C4-2B (cell line): ENCODE measurements at regions not wholly inside any gene's neighbourhood (a gene's known extent, or its start where the extent isn't known, plus 50 kb on each side); places are given as distances from the start of the nearest gene placed in this dataset.

ENCODE experiments used
- H3K27ac ChIP-seq: fragments of 450-650 bp; 2 replicates; pipeline ENCODE4 v1.5.1; 2017
- ZFX ChIP-seq: fragments of 450-650 bp; IDR thresholded peaks from 2 replicates; pipeline ENCODE4 v1.6.1; 2017
- TF ChIP-seq, protein P1 (sequence below): fragments of 450-650 bp; conservative IDR thresholded peaks from 2 replicates; pipeline ENCODE4 v1.5.1; 2017; ENCODE audit warnings: mild to moderate bottlenecking

DNA sequence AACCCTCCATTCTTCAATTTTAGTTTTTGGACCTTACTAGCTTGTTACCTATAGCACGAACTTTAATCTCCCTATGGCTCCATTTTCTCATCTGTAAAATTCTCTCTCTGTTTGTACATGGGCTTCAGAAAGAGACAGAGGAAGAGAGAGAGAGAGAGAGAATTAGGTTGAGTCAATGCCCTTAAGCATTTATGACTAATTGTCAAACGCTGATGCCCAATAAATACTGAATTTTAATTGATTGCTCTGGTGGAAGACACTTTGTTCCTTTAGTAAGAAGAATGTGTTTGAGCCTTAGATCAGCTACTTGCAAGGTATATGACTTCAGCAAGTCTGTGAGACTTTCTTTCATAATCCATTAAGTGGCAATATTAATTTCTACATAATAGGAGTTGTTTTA, 743.1 kb upstream of the ADGRL4 start:
- no peak overlapping the region for H3K27ac ChIP-seq
- TF ChIP-seq, protein P1, sequence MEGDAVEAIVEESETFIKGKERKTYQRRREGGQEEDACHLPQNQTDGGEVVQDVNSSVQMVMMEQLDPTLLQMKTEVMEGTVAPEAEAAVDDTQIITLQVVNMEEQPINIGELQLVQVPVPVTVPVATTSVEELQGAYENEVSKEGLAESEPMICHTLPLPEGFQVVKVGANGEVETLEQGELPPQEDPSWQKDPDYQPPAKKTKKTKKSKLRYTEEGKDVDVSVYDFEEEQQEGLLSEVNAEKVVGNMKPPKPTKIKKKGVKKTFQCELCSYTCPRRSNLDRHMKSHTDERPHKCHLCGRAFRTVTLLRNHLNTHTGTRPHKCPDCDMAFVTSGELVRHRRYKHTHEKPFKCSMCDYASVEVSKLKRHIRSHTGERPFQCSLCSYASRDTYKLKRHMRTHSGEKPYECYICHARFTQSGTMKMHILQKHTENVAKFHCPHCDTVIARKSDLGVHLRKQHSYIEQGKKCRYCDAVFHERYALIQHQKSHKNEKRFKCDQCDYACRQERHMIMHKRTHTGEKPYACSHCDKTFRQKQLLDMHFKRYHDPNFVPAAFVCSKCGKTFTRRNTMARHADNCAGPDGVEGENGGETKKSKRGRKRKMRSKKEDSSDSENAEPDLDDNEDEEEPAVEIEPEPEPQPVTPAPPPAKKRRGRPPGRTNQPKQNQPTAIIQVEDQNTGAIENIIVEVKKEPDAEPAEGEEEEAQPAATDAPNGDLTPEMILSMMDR = no peak
- no peak for TF ChIP-seq ZFX

DNA sequence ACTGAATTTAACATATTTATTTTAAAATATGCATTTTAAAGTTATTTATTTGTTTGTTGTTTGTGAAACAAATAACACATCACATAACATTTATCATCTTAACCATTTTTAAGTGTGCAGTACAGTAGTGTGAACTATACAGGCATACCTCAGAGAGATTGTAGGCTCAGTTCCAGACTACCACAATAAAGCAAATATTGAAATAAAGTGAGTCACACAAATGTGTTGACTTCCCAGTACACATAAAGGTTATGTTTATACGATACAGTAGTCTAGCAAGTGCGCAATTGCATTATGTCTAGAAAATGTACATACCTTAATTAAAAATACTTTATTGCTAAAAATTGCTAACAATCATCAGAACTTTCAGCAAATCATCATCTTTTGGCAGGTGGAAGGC, 739.4 kb upstream of the ADGRL4 start:
- TF ChIP-seq ZFX = no peak
- TF ChIP-seq, protein P1 = no peak
- no peak overlapping the region for H3K27ac ChIP-seq

DNA sequence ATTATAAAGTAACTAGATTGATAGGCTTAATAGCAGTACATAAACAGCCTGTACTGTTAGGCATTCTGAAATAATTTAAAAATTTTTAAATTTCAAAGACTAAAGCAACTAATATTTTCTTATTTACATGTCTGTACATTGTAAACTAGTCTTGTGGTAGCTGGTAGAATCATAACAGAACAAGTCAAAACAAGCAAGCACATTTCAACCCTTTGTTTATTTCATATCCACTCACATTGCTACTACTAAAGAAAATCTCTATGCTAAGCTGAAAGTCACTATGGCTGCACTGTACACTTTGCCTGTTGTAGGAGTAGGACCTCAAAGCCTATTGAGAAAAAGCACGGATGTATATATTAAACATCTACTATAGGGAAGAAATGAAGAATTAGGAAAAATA, 738.2 kb upstream of the ADGRL4 start:
- no peak overlapping the region for H3K27ac ChIP-seq
- TF ChIP-seq, protein P1 = no peak
- no peak for TF ChIP-seq ZFX

DNA sequence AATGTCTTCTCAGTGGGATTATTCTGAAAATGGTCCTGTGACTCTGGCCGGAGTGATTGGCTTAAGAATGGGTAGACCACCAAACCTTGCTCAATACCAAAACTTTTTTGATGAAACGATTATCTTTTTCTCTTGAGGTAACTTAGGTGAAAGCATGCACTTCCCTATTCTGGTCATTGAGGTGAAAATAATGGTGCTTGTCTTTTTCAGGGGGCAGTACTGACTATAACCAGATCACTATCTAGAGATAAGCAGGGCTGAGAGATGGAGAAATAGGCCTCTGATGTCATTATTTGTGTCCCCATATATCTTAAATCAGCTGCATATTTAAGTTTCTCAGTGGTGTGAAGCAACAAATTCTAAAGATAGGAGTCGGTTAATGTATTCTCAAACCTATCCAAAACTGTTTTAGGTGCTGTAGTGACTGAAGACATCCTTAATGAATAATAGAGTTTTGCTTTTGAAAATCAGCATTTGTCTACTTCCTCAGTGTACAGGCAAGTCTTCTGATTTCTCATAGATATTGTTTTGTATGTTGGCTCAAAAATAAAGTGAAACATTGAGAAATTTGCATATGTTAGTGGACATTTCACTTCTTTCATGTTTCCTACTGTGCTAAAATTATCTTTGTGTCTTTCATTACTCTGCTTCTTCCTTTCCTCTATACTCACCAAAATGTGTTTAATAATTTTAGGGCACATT, 735.3 kb upstream of the ADGRL4 start:
- no peak overlapping the region for H3K27ac ChIP-seq
- TF ChIP-seq, protein P1 = no peak
- no peak for TF ChIP-seq ZFX

DNA sequence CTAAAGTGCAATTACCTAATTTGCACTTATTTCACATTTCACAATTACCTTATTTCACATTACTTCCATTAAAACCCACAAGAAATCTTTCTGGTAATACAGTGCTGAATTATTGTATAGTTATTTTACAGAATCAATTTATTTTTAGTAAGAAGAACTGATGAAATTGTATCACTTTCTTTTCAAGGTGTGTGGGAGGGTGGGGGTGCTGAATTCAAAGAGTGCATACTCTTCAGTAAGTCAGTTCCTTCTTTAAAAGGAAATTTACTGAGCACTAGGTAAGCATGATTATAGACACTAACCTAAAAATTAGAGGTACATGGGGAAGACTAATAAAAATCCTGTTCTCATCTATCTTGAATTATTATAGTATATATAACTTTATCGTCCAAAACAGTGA, 731.6 kb upstream of the ADGRL4 start:
- TF ChIP-seq, protein P1 = no peak
- no peak for TF ChIP-seq ZFX
- no peak overlapping the region for H3K27ac ChIP-seq

DNA sequence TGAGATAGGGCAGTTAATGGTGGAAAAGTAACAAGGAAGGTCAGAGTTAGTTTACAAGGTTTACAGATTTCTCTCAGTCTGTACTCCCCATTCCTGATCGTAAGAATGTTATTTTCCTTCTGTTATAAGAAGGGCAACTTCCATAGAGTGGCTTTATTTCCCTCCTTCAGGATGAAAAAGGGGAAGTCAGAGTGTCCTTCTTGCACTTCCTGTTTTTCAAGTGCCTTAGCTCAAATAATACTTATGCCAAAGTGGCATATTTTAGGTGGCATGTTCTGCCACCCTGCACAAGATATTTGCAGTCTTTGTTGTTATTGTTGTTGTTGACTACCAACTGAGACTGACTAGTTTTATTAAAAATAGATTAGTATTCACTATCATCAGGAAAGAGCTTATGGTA, 730.7 kb upstream of the ADGRL4 start:
- TF ChIP-seq, protein P1 = no peak
- TF ChIP-seq ZFX = no peak
- H3K27ac ChIP-seq = no peak overlapping the region

DNA sequence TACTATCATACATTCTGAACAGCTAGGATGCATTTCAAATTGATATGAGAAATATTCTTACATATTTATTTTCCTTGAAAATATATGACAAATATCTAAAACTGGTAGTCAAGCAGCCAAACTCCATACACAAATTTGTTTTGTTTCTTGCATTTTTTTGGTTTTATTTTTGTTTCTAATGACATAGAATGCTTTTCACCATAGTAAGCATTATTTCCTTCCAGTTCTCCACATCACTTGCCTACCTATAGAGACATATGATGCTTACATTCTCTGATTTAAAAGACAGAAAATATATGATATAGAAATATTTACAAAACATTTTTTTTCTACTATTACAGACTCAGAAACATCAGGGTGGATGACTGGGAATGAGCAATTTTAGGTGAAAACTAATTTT, 726.4 kb upstream of the ADGRL4 start:
- H3K27ac ChIP-seq = no peak overlapping the region
- TF ChIP-seq ZFX = no peak
- TF ChIP-seq, protein P1 = no peak
